Esophagus mucosa (tissue), 1 donor: ENCODE measurements at regions not wholly inside any gene's neighbourhood (a gene's known extent, or its start where the extent isn't known, plus 50 kb on each side); places are given as distances from the start of the nearest gene placed in this dataset.
"Not testable (repeated sequence)": the region's sequence is repeated elsewhere in the genome, so short reads cannot be mapped to it uniquely, and the experiment has no call there.

Source experiments
- ATAC-seq: fragments of 200-7000 bp; cut with Tn5 transposase; one replicate; pipeline ENCODE4 v1.9.1; 2020
- donor health status: DM: yes; HTN: yes; CAD: no.

DNA sequence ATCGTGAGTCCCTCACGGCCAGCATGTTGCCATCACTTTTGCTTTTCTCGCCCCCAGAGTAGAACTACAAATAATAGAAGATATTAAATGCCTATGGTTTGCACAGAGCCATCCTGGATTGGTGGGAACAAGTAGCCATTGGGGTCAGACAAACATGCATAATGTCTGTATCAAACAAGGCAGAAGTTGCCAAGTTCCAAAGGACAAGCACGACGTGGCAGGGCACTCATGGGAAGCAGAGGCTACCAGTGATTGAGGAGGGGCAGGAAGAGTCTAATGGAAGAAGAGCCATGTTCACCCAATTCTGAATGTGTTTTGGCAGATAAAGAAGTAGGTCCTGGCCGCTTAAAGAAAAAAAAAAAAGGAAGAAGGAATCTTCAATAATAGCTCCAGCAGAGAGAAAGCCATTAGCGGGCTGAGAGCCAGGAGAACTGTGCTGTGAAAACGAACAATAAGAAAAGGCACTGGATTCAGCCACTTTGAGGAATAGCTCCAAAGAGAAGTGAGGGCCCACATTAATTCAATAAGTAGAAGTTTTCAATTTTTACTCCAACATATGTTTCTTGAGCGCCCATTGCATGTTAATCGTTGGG, 153.7 kb upstream of the ADCY2 start:
- no peak for ATAC-seq

DNA sequence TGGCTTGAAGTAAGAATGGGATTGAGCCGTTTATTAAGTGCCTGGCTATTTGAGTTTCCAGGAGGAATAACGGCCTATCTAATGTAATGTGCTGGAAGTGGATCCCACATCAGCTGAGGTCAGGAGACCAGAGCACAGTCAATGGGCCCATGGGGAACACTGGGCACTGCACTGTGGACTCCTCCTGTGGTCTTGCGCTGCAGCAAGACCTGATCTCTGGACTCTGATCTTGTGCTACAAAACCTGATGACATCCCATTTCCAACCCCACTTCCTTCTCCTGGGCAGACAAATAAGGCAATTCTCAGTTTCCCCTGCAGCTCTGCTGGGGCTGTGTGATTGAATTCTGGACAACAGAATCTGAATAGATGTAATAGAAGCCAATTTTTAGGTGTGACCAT, 151.7 kb upstream of the ADCY2 start:
- ATAC-seq = no peak

DNA sequence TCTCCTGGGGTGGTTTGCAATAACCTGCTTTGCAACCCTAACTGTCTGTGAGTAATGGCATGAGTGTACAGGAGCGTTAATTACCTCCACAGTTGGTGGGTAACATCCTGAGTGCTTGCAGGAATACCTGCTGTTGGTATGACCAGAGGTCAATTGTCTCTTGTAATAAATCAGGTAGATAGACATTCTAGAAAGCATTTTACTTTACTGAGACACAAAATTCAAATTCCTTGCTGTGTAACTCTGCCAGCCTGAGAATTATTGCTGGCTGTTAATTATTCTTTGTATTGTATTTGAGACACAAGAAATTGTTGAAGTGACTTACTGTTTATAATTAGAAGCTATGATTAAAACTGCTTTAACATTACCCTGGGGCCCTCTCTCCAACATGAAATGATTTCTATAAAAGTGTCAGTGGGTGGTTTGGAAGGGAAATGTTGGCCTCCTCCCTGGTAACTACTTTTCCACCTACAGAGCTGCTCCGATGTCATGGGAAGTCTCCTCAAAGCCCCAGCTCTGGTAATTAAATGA, 150.8 kb upstream of the ADCY2 start:
- no peak for ATAC-seq

DNA sequence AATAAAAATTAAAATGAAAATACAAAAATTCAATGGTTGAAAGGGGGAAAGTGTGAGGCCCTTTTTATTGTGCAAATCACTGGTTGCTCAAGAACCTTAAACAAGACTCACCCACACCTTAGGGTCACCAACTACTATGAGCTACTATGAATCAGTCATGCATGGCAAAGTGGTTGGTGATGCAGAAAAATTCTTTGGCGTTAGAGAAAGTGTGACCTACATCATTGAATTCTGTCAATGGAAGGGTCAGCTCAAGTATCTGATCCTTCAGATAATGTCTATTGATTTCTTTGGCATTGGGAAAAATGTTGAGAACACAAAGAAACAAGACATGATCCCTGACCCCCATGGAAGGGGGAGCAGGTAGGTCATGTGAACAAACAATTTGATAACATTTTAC, 149.7 kb upstream of the ADCY2 start:
- ATAC-seq = no peak

DNA sequence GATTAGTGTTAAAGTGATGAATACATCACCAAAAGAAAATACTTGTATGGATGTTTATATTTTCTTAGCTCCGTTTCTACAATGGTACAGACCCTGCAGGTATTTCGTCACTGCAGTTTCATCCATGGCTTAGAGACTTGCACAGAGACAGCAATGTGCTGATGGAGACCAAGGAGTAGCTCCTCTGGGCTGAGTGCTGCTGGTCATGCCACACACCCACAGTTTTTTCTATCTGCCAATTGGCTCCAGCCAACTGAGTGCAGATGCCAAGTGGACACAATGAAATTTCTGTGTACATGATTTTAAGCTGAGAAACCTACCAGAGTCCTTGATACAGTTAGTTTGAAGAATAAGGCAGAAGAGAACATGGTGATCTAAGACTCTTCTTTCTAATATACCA, 145.9 kb upstream of the ADCY2 start:
- no peak for ATAC-seq

DNA sequence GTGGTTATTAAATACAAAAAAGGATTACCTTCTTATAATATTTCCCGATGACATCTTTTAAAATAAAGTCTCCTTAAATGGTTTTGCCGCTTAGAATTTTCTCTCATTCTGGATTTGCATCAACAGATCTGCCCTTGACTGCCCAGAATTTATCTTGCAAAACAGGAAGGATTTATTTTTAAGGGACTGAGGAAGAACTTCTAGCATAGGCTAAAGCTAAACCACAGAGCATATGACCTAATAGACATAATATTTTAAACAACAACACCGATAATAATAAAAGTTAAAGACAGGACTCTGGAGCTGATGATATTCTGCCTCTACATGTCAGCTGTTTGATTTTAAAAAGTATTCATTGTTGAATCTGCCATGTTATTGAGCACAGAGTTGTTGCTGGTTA, 145.3 kb upstream of the ADCY2 start:
- ATAC-seq = no peak

DNA sequence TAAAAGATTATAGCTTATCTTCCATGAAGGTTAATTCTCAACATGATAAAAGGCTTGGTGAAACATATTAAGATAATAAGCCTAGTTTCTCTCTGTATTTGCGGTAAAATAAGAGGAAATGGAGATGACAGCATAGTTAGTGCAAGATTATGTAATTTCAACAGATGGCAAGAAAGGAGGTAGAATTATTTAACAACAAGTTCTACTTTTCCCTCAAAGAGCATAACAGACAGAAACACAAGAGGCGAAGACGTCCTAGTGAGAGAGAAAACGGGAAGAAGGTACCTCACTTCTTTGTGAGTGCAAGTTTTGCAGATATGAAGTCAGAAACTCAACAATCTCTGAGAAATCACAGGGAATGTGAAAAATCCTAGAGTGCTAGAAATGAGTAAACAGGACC, 144.8 kb upstream of the ADCY2 start:
- ATAC-seq = no peak

DNA sequence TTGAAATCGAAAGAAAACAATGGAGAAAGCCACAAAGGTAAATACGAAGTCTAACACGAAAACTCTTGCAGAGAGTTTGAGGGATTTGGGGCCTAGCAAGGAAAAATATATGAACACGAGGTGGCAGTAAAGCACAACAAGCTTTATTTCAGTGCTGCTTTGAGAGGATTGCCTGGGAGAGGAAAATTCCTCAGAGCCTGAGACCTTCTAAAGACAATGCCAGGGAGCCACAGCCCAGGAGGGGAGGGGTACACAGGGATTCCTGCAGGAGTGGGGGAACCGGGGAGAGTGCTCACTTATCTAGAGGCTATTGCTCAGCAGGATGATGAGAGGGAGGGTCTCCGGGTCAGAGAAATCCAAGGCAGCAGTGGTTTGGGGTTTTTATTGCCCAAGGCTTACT, 134.9 kb upstream of the ADCY2 start:
- ATAC-seq = no peak

DNA sequence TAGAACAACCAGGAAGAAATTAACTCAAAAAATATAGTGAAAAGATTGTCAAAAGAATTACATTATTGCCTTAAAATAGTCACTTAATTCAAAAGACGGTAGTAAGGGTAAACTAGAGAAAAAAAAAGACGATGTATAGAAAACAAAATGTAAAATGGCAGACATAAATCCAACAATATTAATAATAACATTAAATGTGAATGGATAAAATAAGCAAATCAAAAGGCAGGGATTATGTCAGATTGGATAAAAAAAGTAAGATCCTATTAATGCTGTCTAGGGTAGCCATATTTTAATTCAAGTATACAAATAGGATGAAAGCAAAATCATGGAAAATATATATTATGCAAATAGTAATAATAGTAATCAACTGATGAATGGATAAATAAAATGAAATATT, 134.0 kb upstream of the ADCY2 start:
- ATAC-seq = no peak

DNA sequence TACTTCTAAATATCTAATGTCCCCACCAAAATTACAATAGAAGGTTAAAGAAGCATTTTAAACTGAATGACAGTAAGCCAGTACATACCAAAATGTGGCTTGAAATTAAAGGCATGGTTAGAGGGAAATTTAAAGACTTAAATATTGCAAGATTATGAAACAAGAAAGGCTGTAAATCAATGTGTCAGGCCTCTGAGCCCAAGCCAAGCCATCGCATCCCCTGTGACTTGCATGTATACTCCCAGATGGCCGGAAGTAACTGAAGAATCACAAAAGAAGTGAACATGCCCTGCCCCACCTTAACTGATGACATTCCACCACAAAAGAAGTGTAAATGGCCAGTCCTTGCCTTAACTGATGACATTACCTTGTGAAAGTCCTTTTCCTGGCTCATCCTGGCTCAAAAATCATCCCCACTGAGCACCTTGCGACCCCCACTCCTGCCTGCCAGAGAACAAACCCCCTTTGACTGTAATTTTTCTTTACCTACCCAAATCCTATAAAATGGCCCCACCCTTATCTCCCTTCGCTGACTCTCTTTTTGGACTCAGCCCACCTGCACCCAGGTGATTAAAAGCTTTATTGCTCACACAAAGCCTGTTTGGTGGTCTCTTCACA, 132.4 kb upstream of the ADCY2 start:
- not testable (repeated sequence) for ATAC-seq

DNA sequence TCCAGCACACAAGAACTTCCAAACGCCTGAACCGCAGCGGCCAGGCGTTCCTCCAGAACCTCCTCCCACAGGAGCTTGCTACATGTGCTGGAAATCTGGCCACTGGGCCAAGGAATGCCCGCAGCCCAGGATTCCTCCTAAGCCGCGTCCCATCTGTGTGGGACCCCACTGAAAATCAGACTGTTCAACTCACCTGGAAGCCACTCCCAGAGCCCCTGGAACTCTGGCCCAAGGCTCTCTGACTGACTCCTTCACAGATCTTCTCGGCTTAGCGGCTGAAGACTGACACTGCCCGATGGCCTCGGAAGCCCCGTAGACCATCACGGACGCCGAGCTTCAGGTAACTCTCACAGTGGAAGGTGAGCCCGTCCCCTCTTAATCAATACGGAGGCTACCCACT, 130.2 kb upstream of the ADCY2 start:
- not testable (repeated sequence) for ATAC-seq

DNA sequence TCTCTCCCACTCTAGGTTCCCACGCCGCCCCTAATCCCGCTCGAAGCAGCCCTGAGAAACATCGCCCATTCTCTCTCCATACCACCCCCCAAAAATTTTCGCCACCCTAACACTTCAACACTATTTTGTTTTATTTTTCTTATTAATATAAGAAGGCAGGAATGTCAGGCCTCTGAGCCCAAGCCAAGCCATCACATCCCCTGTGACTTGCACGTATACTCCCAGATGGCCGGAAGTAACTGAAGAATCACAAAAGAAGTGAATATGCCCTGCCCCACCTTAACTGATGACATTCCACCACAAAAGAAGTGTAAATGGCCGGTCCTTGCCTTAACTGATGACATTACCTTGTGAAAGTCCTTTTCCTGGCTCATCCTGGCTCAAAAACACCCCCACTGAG, 127.2 kb upstream of the ADCY2 start:
- not testable (repeated sequence) for ATAC-seq

DNA sequence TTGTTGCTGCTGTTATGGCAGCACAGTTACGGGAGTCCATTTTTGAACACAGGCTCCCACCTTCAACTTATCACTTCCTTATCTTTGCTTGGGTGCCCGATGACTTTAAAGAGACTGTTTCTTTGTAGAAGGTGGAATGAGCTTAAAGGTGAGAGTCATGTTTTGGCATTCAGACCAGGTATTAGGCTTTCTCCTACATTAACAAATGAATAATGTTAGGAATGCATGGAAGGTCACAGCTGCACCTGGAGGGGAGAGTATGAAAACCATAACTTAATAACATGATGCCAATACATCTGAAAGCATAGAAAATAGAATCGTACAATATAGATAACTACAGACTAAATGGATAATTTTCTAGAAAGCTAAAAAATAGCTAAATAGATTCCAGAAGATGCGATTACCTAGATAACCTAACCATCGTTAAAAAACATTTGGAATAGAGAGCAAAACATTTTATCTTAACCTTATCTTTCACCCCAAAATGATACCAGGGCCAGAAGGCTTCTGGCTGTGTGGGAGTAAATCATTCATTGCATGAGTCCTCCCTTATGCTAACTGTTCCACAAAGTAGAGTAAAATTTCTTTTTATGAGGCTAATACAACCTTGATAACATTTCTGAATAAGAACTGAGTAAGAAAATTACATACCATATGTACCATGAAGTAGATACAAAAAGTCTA, 126.2 kb upstream of the ADCY2 start:
- no peak for ATAC-seq

DNA sequence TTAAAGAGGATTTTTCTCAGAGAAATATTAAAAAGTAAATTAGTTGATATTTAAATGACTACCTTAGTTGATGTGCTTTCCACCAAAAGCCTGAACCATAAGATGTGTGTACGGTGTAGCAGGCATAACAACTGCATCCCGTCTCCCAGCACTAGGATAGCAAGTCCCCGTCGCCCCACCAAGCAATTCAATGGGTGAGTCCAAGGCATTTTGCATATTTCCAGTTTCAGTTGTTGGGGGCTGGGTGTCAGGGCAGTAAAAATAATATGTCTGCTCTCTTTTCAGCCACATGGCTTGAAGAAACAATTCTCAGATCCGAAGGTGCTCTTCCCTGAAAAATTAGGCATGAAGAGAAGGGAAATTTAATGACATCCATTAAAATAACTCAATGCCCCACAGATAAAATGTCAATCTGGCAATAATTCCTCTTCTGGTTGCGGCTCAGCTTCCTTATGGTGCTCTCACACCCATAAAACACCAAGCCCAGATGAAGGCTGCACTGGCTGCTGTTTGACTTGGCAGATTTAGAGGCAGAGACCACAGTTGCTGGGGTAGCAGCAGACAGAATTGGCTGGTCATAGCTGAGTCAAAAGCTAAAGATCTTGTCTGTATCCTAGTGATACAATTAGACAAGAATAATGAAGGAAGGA, 124.4 kb upstream of the ADCY2 start:
- no peak for ATAC-seq

DNA sequence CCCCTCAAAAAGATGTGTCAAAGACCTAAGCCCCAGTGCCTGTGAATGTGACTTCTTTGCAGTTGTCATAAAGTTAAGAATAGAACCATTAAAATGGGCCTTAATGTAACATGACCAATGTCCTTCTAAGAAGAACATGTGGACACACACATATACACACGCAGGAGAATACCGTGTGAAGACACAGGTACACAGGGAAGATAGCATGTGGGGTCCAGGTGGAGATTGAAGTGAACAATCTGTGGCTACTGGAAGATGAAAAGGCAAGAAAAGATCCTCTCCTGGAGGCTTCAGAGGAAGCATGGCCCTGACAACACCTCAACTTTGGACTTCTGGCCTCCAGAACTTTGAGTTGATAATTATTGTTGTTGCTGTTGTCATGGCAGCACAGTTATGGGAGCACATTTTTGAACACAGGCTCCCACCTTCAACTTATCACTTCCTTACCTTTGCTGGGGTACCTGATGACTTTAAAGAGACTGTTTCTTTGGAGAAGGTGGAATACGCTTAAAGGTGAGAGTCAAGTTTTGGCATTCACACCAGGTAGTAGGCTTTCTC, 123.5 kb upstream of the ADCY2 start:
- no peak for ATAC-seq

DNA sequence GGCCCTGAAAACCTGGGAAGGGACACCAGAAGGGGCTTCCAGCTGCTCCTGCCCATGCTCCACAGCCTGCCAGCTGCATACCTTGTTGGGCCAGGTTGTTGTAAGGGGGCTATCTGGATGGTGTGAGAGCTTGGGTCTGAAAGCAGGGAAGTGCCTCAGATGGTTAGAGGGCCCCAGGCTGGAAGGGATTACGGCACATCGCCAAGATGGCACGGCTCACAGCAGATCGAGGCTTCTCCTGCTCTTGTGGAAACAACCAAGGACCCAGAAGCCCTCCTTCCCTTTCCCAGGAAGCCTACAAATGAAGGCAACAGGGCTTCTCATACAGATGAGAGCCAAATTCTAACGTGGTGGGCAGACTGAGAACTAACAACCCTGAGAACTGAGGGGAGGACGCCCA, 121.7 kb upstream of the ADCY2 start:
- no peak for ATAC-seq

DNA sequence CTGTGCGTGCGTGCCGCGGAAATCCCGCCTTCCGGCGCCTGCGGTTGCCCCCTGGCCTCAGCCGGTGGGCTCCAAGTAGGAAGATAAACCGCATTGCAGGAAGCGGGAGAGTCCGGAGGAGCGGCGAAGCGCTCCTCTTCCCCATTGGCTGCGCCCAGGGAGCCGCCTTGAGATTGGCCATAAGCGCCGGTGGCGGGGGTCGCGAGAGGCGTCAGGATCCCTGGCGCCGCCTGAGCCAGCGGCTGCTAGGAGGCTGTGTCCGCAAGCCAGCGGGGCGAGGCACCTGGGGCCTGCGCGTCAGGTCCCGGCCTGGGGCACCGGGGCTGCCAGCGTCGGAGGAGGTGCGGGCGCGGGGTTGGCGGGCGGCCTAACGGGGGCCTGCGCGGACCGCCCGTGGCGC, 106.3 kb upstream of the ADCY2 start:
- not testable (repeated sequence) for ATAC-seq

DNA sequence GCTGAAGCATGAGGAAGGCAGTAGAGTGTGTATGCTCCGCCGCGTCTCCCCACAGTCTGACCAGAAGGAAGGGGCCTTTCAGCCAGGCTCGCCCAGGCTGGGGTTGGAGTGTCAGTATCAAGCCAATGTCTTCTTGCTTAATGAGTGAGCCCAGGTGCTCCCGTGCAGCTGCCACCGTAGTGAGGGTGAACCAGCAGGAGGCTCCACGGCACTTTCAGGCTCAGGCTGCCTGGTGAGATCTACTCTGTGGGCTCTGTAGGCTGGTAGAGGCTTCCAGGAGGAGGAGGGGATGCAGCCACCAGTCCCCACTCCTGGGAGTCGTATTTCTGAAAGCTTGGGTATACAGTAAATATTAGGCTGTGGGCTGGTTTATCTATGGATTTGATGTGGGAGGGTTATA, 98.1 kb upstream of the ADCY2 start:
- not testable (repeated sequence) for ATAC-seq

DNA sequence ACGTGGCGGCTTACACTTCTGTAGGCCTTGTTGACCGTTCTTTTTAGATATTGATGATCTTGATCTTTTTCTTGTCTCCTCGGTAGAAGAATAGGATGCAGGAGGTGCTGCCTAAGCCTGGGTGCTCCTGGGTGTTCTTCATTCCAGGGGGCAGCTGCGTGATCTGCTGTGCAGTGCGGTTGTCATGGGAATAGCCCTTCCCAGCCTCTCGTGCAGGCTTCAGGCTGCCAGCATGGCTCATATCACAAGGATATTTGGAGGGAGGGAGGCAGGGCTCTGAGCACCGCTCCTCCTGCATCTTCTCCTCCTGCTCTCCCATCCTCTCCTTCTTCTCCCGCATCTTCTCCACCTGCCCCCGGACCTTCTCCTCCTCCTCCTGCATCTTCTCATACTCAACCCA, 96.2 kb upstream of the ADCY2 start:
- not testable (repeated sequence) for ATAC-seq

DNA sequence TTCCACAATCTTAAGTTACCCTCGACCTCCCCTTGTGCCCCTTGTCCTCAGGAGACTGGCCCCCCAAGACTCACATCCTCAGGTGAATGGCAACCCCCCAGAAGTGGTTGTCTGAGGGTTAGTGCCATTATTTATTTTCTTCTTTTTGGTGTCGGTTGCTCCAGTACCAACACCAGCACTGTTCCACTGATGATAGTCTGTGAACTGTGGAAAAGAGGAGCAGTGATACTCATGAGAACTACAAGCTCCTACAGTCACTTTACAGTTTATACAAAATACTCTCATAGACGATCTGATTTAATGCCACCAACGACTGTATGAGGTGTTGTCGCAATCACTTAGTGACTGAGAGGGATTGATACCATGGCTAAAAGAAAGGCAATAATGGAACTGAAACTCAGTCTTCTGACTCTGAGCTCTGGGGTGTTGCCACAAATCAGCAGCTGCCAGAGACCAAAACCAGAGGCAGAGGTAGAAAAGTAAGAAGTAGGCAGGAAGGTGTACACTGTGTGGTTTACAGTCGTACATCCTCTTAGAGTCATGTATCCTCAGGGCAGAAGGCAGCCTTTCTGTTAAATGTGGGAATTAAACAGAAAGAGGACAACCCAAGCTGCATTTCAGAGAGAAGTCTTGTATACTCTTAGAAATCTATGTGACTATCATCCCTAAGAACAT, 90.8 kb upstream of the ADCY2 start:
- ATAC-seq = not testable (repeated sequence)

DNA sequence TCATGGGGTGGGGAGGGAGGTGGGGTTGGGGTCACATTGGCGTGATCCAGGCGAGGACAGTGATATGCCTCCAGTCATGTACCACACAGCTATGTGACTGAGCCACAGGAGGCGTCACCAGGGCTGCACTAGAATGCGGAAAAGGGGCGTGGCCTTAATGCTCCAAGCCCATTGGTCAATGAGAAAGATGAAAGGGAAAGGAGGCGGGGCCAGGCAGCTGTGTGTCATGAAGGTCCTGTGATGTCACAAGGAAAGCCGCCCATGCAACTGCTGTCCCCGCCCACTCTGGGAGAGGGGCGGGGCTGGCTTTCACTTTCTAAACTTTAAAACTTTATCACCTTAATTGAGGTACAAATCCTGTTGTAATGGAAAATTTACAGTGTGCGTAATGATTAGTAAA, 89.4 kb upstream of the ADCY2 start:
- not testable (repeated sequence) for ATAC-seq

DNA sequence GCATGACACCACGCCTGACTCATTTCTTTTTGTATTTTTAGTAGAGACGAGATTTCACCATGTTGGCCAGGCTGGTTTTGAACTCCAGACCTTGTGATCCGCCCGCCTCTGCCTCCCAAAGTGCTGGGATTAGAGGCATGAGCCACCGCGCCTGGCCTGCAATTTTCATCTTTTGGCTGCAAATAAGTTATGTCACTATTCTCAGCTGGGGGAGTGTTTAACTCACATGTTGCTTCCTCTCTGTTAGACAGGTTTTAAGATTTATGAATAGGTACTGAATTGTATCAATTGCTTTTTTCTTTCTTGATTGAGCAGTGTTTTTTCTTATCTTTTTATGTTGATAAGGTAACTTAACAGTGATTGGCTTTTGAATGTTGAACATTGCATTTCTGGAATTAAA, 88.2 kb upstream of the ADCY2 start:
- ATAC-seq = not testable (repeated sequence)

DNA sequence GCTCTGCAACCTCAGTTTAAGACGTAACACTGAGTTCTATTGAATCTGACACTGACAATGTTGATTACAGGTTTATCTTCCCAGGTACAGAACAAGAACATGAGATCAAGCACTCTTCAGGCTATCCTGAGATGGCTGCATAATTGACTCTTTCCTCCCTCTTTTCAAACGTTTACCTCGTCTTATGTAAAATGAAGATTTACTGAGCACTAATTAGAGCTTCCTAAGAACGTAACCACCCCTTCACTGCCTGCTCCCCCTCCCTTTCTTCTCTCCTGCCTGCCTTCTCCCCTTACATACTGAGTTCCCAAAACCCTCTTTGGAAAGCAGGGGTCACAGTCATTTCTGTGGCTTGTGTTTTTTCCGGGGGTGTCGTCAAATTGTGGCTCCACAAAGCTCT, 86.2 kb upstream of the ADCY2 start:
- not testable (repeated sequence) for ATAC-seq
